HL-60 (cell line): ENCODE measurements at regions not wholly inside any gene's neighbourhood (a gene's known extent, or its start where the extent isn't known, plus 50 kb on each side); places are given as distances from the start of the nearest gene placed in this dataset.

Experiments
- DNase-seq, 2 experiments: peaks; one replicate each; pipeline ENCODE4 v3.0.0-alpha.2; 2010 to 2020; ENCODE audit warnings: low read depth in 1 of 2, low spot score in 1 of 2
- H3K27ac ChIP-seq: fragments of 250-450 bp; sonication (Bioruptor Pico); replicated peaks from 2 replicates; pipeline ENCODE4 v1.5.1; 2020; ENCODE audit warnings: mild to moderate bottlenecking, moderate library complexity
- H3K27me3 ChIP-seq: fragments of 250-450 bp; sonication (Bioruptor Pico); 2 replicates; pipeline ENCODE4 v1.5.1; 2021; ENCODE audit warnings: mild to moderate bottlenecking, moderate library complexity; ENCODE audit not compliant: insufficient read depth, poor library complexity, severe bottlenecking
- H3K4me3 ChIP-seq: replicated peaks from 2 replicates; pipeline ENCODE4 v1.5.1; 2011; ENCODE audit warnings: mild to moderate bottlenecking, control low read depth, low read length; ENCODE audit not compliant: insufficient read depth
- CTCF ChIP-seq: IDR thresholded peaks from one replicate; pipeline ENCODE4 v1.5.1; 2011; ENCODE audit warnings: low read length, control low read depth, inconsistent platforms; ENCODE audit not compliant: insufficient read depth
- GABPA ChIP-seq: IDR thresholded peaks from 2 replicates; pipeline ENCODE4 v1.6.1; 2012; ENCODE audit warnings: low read depth
- POLR2AphosphoS5 ChIP-seq: IDR thresholded peaks from 2 replicates; pipeline ENCODE4 v1.6.1; 2012; ENCODE audit warnings: low read depth
- REST ChIP-seq: IDR thresholded peaks from 2 replicates; pipeline ENCODE4 v1.6.1; 2012; ENCODE audit warnings: low read depth; ENCODE audit not compliant: insufficient replicate concordance
- SPI1 ChIP-seq: IDR thresholded peaks from 2 replicates; pipeline ENCODE4 v1.6.1; 2012; ENCODE audit warnings: low read depth, mild to moderate bottlenecking, borderline replicate concordance

- Histone ChIP-seq H3K4me3 (no peak overlapping the region), H3K27ac (no peak overlapping the region), H3K27me3 (no peaks in the 10 kb centered on the region)
- no peak for DNase-seq
- no peak for TF ChIP-seq CTCF
- TF ChIP-seq GABPA = no peak
- TF ChIP-seq POLR2AphosphoS5 = no peak
- no peak for TF ChIP-seq SPI1
- TF ChIP-seq REST = no peak
These were observed 1033.9 kb downstream of the TYW1 start for GRCh38 chr7:68030530-68030929.

- Histone ChIP-seq H3K4me3 (no peak overlapping the region), H3K27ac (no peak overlapping the region), H3K27me3 (no peaks in the 10 kb centered on the region)
- TF ChIP-seq REST = no peak
- TF ChIP-seq GABPA = no peak
- no peak for TF ChIP-seq POLR2AphosphoS5
- TF ChIP-seq CTCF = no peak
- TF ChIP-seq SPI1 = no peak
- DNase-seq = no peak
These were observed 1034.7 kb downstream of the TYW1 start for GRCh38 chr7:68031180-68031943.

- DNase-seq = no peak
- H3K27ac ChIP-seq = no peak overlapping the region
- no peak for TF ChIP-seq SPI1
- no peak for TF ChIP-seq REST
- TF ChIP-seq POLR2AphosphoS5 = no peak
- no peak for TF ChIP-seq GABPA
- TF ChIP-seq CTCF = no peak
These were observed 1042.1 kb downstream of the TYW1 start for GRCh38 chr7:68038621-68039314.

More at GRCh38 chr7:68038621-68039314, 1042.1 kb downstream of the TYW1 start:
- Histone ChIP-seq H3K27me3 (no peaks in the 10 kb centered on the region), H3K4me3 (no peak overlapping the region)
